ENCODE measurements at regions not wholly inside any gene's neighbourhood (a gene's known extent, or its start where the extent isn't known, plus 50 kb on each side); places are given as distances from the start of the nearest gene placed in this dataset.
"Not testable (repeated sequence)": the region's sequence is repeated elsewhere in the genome, so short reads cannot be mapped to it uniquely, and the experiment has no call there.

DNA sequence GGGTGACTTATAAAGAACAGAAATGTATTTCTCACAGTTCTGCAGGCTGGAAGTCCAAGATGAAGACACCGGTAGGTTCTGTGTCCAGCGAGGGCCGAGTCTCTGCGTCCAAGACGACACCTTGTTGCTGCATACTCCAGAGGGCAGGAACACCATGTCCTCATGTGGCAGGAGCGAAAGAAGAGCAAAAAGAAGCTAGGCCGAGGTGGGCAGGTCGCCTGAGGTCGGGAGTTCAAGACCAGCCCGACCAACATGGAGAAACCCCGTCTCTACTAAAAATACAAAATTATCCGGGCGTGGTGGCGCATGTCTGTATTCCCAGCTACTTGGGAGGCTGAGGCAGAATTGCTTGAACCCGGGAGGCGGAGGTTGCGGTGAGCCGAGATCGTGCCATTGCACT, 483.6 kb downstream of the EIPR1 start:
- H2BK15ac ChIP-seq (ENCODE audit: low read depth, poor library complexity, severe bottlenecking); H3K27me3 ChIP-seq (ENCODE audit: control insufficient read depth in 1 of 2, insufficient read depth in 1 of 2, low read length in 2 of 2); H3K4me3 ChIP-seq (ENCODE audit: insufficient read depth in 1 of 2, low read depth in 1 of 2, low read length in 2 of 2); H2AFZ ChIP-seq (ENCODE audit: low read depth, low read length); H4K91ac ChIP-seq (ENCODE audit: low read length); H3K4ac ChIP-seq (ENCODE audit: low read depth in 1 of 2, low read length in 2 of 2); H3K27ac ChIP-seq (ENCODE audit: low read length, poor library complexity, severe bottlenecking); H3K9me3 ChIP-seq (ENCODE audit: control insufficient read depth, low read length); H3K4me2 ChIP-seq (ENCODE audit: low read length, poor library complexity, severe bottlenecking); H3K23ac ChIP-seq (ENCODE audit: low read length in 2 of 2); H3K79me1 ChIP-seq (replicated peaks; ENCODE audit: low read length, poor library complexity, severe bottlenecking); H2BK120ac ChIP-seq (ENCODE audit: low read depth, low read length); H3K4me1 ChIP-seq (ENCODE audit: control insufficient read depth, insufficient read depth, low read depth, low read length); H2AK5ac ChIP-seq (ENCODE audit: low read length, severe bottlenecking); H2BK5ac ChIP-seq (ENCODE audit: low read depth, low read length, poor library complexity, severe bottlenecking); H3K9ac ChIP-seq (ENCODE audit: low read length); H4K8ac ChIP-seq (ENCODE audit: low read length); H3K36me3 ChIP-seq (ENCODE audit: control insufficient read depth in 1 of 2, insufficient read depth in 2 of 2, low read depth in 1 of 2, low read length in 2 of 2); H3K18ac ChIP-seq (ENCODE audit: low read depth in 1 of 2, low read length in 2 of 2); DNase-seq; H3K14ac ChIP-seq (ENCODE audit: low read length in 2 of 2); H2BK12ac ChIP-seq (ENCODE audit: low read length in 2 of 2): not testable (repeated sequence)
- 77% methylated on average over 19 of the region's 19 CpGs for WGBS

DNA sequence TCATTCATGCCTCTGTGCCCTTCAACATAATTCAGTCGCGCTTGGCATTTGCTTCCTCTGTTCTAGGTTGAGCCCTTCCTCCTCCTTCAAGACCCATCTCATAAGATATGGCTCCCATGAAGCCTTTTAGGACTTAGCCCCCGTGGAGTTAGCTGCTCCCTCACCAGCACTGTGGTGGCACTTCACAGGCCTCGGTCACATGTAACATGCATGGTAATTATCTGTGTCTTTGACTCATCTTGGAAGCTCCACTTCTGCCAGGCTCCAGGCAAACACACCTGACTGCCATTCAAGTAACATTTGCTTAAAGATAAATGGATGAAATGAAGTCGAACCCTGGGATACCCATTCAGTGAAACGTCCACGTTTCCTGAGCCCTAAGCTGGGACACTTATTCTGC, 484.7 kb downstream of the EIPR1 start:
- no peak overlapping the region for H3K23ac ChIP-seq (ENCODE audit: low read length in 2 of 2)
- 84% methylated on average over 7 of the region's 7 CpGs for WGBS
- no peaks in the 10 kb centered on the region for H3K4me1 ChIP-seq (ENCODE audit: control insufficient read depth, insufficient read depth, low read depth, low read length)
- no peak overlapping the region for H3K4ac ChIP-seq (ENCODE audit: low read depth in 1 of 2, low read length in 2 of 2)
- H2BK5ac ChIP-seq (ENCODE audit: low read depth, low read length, poor library complexity, severe bottlenecking), result no peak overlapping the region
- H4K8ac ChIP-seq (ENCODE audit: low read length), result no peak overlapping the region
- H2AFZ ChIP-seq (ENCODE audit: low read depth, low read length), result no peak overlapping the region
- no peaks in the 10 kb centered on the region for H3K9me3 ChIP-seq (ENCODE audit: control insufficient read depth, low read length)
- DNase-seq, result no peak
- no peak overlapping the region for H3K4me3 ChIP-seq (ENCODE audit: insufficient read depth in 1 of 2, low read depth in 1 of 2, low read length in 2 of 2)
- no peak overlapping the region for H3K14ac ChIP-seq (ENCODE audit: low read length in 2 of 2)
- no peak overlapping the region for H3K4me2 ChIP-seq (ENCODE audit: low read length, poor library complexity, severe bottlenecking)
- no peak overlapping the region for H3K27ac ChIP-seq (ENCODE audit: low read length, poor library complexity, severe bottlenecking)
- H2AK5ac ChIP-seq (ENCODE audit: low read length, severe bottlenecking), result no peak overlapping the region
- H3K27me3 ChIP-seq (ENCODE audit: control insufficient read depth in 1 of 2, insufficient read depth in 1 of 2, low read length in 2 of 2), result no peaks in the 10 kb centered on the region
- no peak overlapping the region for H2BK12ac ChIP-seq (ENCODE audit: low read length in 2 of 2)
- H2BK120ac ChIP-seq (ENCODE audit: low read depth, low read length), result no peak overlapping the region
- H2BK15ac ChIP-seq (ENCODE audit: low read depth, poor library complexity, severe bottlenecking), result no peak overlapping the region
- H3K36me3 ChIP-seq (ENCODE audit: control insufficient read depth in 1 of 2, insufficient read depth in 2 of 2, low read depth in 1 of 2, low read length in 2 of 2), result no peaks in the 10 kb centered on the region
- H3K9ac ChIP-seq (ENCODE audit: low read length), result no peak overlapping the region
- no peak overlapping the region for H3K18ac ChIP-seq (ENCODE audit: low read depth in 1 of 2, low read length in 2 of 2)
- no peak overlapping the region for H4K91ac ChIP-seq (ENCODE audit: low read length)
- H3K79me1 ChIP-seq (replicated peaks; ENCODE audit: low read length, poor library complexity, severe bottlenecking), result no peaks in the 10 kb centered on the region

DNA sequence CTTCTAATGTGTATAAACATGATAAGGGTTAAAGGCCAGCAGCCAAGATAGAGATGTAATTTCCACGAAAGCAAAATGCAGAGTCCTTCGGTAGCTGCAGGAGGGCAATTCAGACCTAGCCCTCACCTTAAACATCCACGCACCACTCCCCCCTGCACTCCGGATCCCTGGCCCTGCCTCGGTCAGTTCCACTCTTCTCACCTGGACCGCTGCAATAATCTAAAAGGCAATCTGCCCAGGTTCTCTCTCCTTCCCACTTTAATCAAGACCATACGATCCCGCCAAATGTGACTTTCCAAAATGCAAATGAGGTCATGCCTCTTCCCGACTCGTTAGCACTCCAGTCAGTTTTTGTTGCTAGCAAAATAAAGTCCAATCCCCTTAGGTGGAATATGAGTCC, 485.2 kb downstream of the EIPR1 start:
- no peaks in the 10 kb centered on the region for H3K4me1 ChIP-seq (ENCODE audit: control insufficient read depth, insufficient read depth, low read depth, low read length)
- H3K79me1 ChIP-seq (replicated peaks; ENCODE audit: low read length, poor library complexity, severe bottlenecking), result no peaks in the 10 kb centered on the region
- H2AFZ ChIP-seq (ENCODE audit: low read depth, low read length), result no peak overlapping the region
- no peak for DNase-seq
- no peaks in the 10 kb centered on the region for H3K27me3 ChIP-seq (ENCODE audit: control insufficient read depth in 1 of 2, insufficient read depth in 1 of 2, low read length in 2 of 2)
- H3K4me2 ChIP-seq (ENCODE audit: low read length, poor library complexity, severe bottlenecking), result no peak overlapping the region
- no peaks in the 10 kb centered on the region for H3K36me3 ChIP-seq (ENCODE audit: control insufficient read depth in 1 of 2, insufficient read depth in 2 of 2, low read depth in 1 of 2, low read length in 2 of 2)
- no peak overlapping the region for H3K4me3 ChIP-seq (ENCODE audit: insufficient read depth in 1 of 2, low read depth in 1 of 2, low read length in 2 of 2)
- 80% methylated on average over 10 of the region's 10 CpGs for WGBS
- no peak overlapping the region for H3K4ac ChIP-seq (ENCODE audit: low read depth in 1 of 2, low read length in 2 of 2)
- H2BK120ac ChIP-seq (ENCODE audit: low read depth, low read length), result no peak overlapping the region
- H3K9ac ChIP-seq (ENCODE audit: low read length), result no peak overlapping the region
- H3K23ac ChIP-seq (ENCODE audit: low read length in 2 of 2), result no peak overlapping the region
- no peak overlapping the region for H3K18ac ChIP-seq (ENCODE audit: low read depth in 1 of 2, low read length in 2 of 2)
- no peak overlapping the region for H4K8ac ChIP-seq (ENCODE audit: low read length)
- H3K27ac ChIP-seq (ENCODE audit: low read length, poor library complexity, severe bottlenecking), result no peak overlapping the region
- no peak overlapping the region for H2BK15ac ChIP-seq (ENCODE audit: low read depth, poor library complexity, severe bottlenecking)
- H3K14ac ChIP-seq (ENCODE audit: low read length in 2 of 2), result no peak overlapping the region
- no peak overlapping the region for H4K91ac ChIP-seq (ENCODE audit: low read length)
- peaks cover 2% of the 10 kb centered on the region for H3K9me3 ChIP-seq (ENCODE audit: control insufficient read depth, low read length)
- H2AK5ac ChIP-seq (ENCODE audit: low read length, severe bottlenecking), result no peak overlapping the region
- no peak overlapping the region for H2BK12ac ChIP-seq (ENCODE audit: low read length in 2 of 2)
- no peak overlapping the region for H2BK5ac ChIP-seq (ENCODE audit: low read depth, low read length, poor library complexity, severe bottlenecking)

DNA sequence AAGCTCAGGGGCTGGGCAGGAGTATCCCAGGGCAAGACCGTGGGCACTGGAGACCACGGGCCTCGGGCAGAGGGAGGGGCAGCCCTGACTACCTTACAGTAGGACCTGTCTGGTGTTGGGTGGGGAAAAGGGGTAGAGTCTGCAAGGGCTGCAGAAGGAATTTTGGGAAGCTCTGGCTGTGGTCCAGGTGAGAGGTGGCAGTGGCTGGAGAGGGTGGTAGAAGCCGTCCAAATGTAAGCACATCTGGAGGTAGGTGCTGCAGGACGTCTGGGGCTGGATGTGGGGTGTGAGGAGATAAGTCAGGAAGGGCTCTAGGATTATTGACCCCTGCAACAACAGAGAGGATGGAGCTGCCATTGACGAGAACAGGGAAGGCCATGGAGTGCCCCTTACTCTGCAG, 486.7 kb downstream of the EIPR1 start:
- Histone ChIP-seq H3K23ac (ENCODE audit: low read length in 2 of 2) (no peak overlapping the region), H3K27ac (ENCODE audit: low read length, poor library complexity, severe bottlenecking) (no peak overlapping the region), H3K36me3 (ENCODE audit: control insufficient read depth in 1 of 2, insufficient read depth in 2 of 2, low read depth in 1 of 2, low read length in 2 of 2) (no peaks in the 10 kb centered on the region), H3K4ac (ENCODE audit: low read depth in 1 of 2, low read length in 2 of 2) (no peak overlapping the region), H3K4me3 (ENCODE audit: insufficient read depth in 1 of 2, low read depth in 1 of 2, low read length in 2 of 2) (no peak overlapping the region), H3K27me3 (ENCODE audit: control insufficient read depth in 1 of 2, insufficient read depth in 1 of 2, low read length in 2 of 2) (no peaks in the 10 kb centered on the region), H3K79me1 (replicated peaks; ENCODE audit: low read length, poor library complexity, severe bottlenecking) (no peaks in the 10 kb centered on the region), H2BK5ac (ENCODE audit: low read depth, low read length, poor library complexity, severe bottlenecking) (no peak overlapping the region), H2BK120ac (ENCODE audit: low read depth, low read length) (no peak overlapping the region), H3K18ac (ENCODE audit: low read depth in 1 of 2, low read length in 2 of 2) (no peak overlapping the region), H4K8ac (ENCODE audit: low read length) (no peak overlapping the region), H2BK15ac (ENCODE audit: low read depth, poor library complexity, severe bottlenecking) (no peak overlapping the region), H3K9me3 (ENCODE audit: control insufficient read depth, low read length) (peaks cover 6% of the 10 kb centered on the region), H2AK5ac (ENCODE audit: low read length, severe bottlenecking) (no peak overlapping the region), H3K4me1 (ENCODE audit: control insufficient read depth, insufficient read depth, low read depth, low read length) (no peaks in the 10 kb centered on the region), H3K4me2 (ENCODE audit: low read length, poor library complexity, severe bottlenecking) (no peak overlapping the region), H4K91ac (ENCODE audit: low read length) (no peak overlapping the region), H3K14ac (ENCODE audit: low read length in 2 of 2) (no peak overlapping the region), H2BK12ac (ENCODE audit: low read length in 2 of 2) (no peak overlapping the region), H2AFZ (ENCODE audit: low read depth, low read length) (no peak overlapping the region), H3K9ac (ENCODE audit: low read length) (no peak overlapping the region)
- WGBS, result 74% methylated on average over 6 of the region's 6 CpGs
- no peak for DNase-seq

All from mesenchymal stem cell (in vitro differentiated cells and primary cell).